HFF-Myc (cell line): ENCODE measurements at regions not wholly inside any gene's neighbourhood (a gene's known extent, or its start where the extent isn't known, plus 50 kb on each side); places are given as distances from the start of the nearest gene placed in this dataset.
"Not testable (repeated sequence)": the region's sequence is repeated elsewhere in the genome, so short reads cannot be mapped to it uniquely, and the experiment has no call there.

Experiments used
- DNase-seq: peaks from one replicate; pipeline ENCODE4 v3.0.0-alpha.2; 2011; ENCODE audit warnings: low read depth; ENCODE audit errors: extremely low read depth
- H3K4me3 ChIP-seq: replicated peaks from 2 replicates; pipeline ENCODE4 v1.5.1; 2011; ENCODE audit warnings: low read depth, mild to moderate bottlenecking, control low read depth, low read length
- TF ChIP-seq, protein P1 (sequence below): IDR thresholded peaks from 2 replicates; pipeline ENCODE4 v1.5.1; 2012; ENCODE audit warnings: mild to moderate bottlenecking, low read depth, low read length, control low read depth; ENCODE audit errors: missing control alignments

- no peak overlapping the region for H3K4me3 ChIP-seq
- DNase-seq = no peak
- TF ChIP-seq, protein P1, sequence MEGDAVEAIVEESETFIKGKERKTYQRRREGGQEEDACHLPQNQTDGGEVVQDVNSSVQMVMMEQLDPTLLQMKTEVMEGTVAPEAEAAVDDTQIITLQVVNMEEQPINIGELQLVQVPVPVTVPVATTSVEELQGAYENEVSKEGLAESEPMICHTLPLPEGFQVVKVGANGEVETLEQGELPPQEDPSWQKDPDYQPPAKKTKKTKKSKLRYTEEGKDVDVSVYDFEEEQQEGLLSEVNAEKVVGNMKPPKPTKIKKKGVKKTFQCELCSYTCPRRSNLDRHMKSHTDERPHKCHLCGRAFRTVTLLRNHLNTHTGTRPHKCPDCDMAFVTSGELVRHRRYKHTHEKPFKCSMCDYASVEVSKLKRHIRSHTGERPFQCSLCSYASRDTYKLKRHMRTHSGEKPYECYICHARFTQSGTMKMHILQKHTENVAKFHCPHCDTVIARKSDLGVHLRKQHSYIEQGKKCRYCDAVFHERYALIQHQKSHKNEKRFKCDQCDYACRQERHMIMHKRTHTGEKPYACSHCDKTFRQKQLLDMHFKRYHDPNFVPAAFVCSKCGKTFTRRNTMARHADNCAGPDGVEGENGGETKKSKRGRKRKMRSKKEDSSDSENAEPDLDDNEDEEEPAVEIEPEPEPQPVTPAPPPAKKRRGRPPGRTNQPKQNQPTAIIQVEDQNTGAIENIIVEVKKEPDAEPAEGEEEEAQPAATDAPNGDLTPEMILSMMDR = no peak
Measured at GRCh38 chr7:119283353-119283752, 989.6 kb upstream of the KCND2 start.

DNA sequence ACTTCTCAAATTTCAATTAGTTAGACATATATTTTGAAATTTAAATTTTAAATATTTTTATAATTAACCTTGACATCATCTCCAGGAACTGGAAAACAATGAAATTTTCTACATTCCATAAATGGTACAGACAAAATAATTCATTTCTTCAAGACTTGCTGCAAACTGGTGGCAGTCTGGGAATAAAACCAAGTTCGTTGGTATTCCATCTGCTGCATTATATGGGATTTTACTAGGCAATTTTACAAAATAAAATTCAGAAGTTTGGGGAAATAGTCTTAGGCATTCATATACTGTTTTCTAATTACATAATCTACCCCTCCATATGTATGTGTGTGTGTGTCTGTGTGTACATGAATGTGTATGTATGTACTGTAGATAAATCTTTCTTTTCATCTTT, 984.6 kb upstream of the KCND2 start:
- TF ChIP-seq, protein P1 = no peak
- DNase-seq = no peak
- no peak overlapping the region for H3K4me3 ChIP-seq

DNA sequence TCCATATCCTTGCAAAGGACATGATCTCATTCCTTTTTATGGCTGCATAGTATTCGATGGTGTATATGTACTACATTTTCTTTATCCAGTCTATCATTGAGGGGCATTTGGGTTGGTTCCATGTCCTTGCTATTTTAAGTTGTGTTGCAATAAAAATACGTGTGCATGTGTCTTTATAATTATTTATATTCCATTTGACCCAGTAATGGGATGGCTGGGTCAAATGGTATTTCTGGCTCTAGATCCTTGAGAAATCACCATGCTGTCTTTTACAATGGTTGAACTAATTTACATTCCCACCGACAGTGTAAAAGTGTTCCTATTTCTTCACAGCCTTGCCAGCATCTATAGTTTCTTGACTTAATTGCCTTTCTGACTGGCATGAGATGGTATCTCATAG, 972.6 kb upstream of the KCND2 start:
- H3K4me3 ChIP-seq, DNase-seq: not testable (repeated sequence)

GRCh38 chr7:119320316-119320715, 952.7 kb upstream of the KCND2 start:
- no peak overlapping the region for H3K4me3 ChIP-seq
- no peak for DNase-seq
- TF ChIP-seq, protein P1 = no peak

GRCh38 chr7:119329715-119330114, 943.3 kb upstream of the KCND2 start:
- no peak for DNase-seq
- no peak overlapping the region for H3K4me3 ChIP-seq
- TF ChIP-seq, protein P1 = no peak

- DNase-seq = no peak
- H3K4me3 ChIP-seq = no peak overlapping the region
- TF ChIP-seq, protein P1 = no peak
Measured at GRCh38 chr7:119335405-119335804, 937.6 kb upstream of the KCND2 start.

- TF ChIP-seq, protein P1 = no peak
- H3K4me3 ChIP-seq = no peak overlapping the region
- no peak for DNase-seq
Measured at GRCh38 chr7:119341822-119342221, 931.2 kb upstream of the KCND2 start.

DNA sequence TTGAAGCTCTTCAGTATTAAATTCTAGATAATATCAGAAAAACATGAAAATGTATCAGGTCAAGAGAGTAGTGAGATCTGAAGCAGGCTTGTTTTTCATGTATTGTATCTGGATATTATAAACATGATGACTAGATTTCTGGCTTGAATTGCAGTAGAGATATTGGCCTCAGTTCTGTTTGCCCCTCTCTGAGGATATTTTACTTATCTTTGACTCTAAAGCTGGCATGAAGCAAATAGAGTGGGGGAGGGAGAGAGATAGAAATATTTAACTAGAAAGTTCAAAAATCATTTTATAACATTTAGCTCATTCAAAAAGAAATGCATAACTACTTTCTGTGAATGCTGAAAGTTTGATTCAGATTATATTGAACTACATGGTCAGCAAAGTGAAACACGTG, 929.7 kb upstream of the KCND2 start:
- DNase-seq = no peak
- TF ChIP-seq, protein P1 = no peak
- H3K4me3 ChIP-seq = no peak overlapping the region
